ENCODE measurements at regions not wholly inside any gene's neighbourhood (a gene's known extent, or its start where the extent isn't known, plus 50 kb on each side); places are given as distances from the start of the nearest gene placed in this dataset.

DNA sequence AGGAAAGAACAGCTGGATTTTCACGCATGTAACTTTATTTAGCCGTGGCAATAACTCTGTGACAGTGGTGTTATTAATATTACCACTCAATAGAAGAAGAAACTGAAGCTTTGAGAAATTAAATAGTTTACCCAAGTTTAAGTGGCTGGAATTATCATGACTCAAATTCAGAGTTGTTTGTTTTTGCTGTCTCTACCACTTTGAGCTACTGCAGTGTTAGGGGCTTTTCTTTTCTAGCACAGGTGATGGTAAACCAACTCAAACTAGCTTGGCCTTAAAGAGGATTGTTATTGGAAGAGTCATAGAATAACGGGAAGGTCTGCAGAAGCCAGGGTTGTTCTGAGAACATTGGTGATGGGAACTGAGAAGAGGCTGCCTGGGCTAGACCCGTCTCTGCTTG lies 66.0 kb upstream of the PREP start:
- H3K36me3 ChIP-seq (ENCODE audit: control insufficient read depth in 2 of 2, extremely low read depth in 1 of 2, insufficient read depth in 2 of 2, low read length in 2 of 2) = no peaks in the 10 kb centered on the region

More for the DNA sequence above, 66.0 kb upstream of the PREP start:
- Histone ChIP-seq H3K27ac (ENCODE audit: insufficient read depth, low read depth, low read length) (no peak overlapping the region), H3K4me3 (replicated peaks in 1 of 3; ENCODE audit: insufficient read depth in 1 of 3, low read depth in 1 of 3, low read length in 3 of 3) (no peak overlapping the region), H3K27me3 (ENCODE audit: control insufficient read depth in 2 of 2, insufficient read depth in 2 of 2, low read length in 2 of 2) (no peaks in the 10 kb centered on the region), H2AFZ (ENCODE audit: low read depth, low read length) (no peak overlapping the region), H3K9me3 (replicated peaks; ENCODE audit: control insufficient read depth, insufficient read depth, low read length) (no peaks in the 10 kb centered on the region), H4K20me1 (replicated peaks; ENCODE audit: control insufficient read depth, extremely low read depth, insufficient read depth, low read length) (no peaks in the 10 kb centered on the region), H3K4me1 (ENCODE audit: control insufficient read depth, extremely low read depth, insufficient read depth, low read length) (no peaks in the 10 kb centered on the region), H3K9ac (replicated peaks; ENCODE audit: extremely low read depth, insufficient read depth, low read length) (no peak overlapping the region), H3K4me2 (ENCODE audit: insufficient read depth, low read length) (no peak overlapping the region), H3K79me2 (ENCODE audit: control insufficient read depth, insufficient read depth, low read length) (no peaks in the 10 kb centered on the region), H3K9me1 (replicated peaks; ENCODE audit: control insufficient read depth, extremely low read depth, insufficient read depth, low read length) (no peaks in the 10 kb centered on the region)
- TF ChIP-seq MYC (IDR thresholded peaks at IDR 0.05; ENCODE audit: low read depth, low read length) = no peak
- TF ChIP-seq GATA2 (IDR thresholded peaks at IDR 0.05; ENCODE audit: insufficient read depth, insufficient read length, low read depth, low read length) = no peak
- TF ChIP-seq, protein P1, sequence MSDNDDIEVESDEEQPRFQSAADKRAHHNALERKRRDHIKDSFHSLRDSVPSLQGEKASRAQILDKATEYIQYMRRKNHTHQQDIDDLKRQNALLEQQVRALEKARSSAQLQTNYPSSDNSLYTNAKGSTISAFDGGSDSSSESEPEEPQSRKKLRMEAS (IDR thresholded peaks at IDR 0.05; ENCODE audit: insufficient read depth, insufficient read length) = no peak
- no peak for TF ChIP-seq JUN (IDR thresholded peaks at IDR 0.05; ENCODE audit: borderline replicate concordance, insufficient read depth, insufficient read length, low read depth)
- no peak for TF ChIP-seq FOS (IDR thresholded peaks at IDR 0.05; ENCODE audit: borderline replicate concordance, insufficient read depth, low read length)
- no peak for TF ChIP-seq POLR2AphosphoS5 (IDR thresholded peaks at IDR 0.05; ENCODE audit: insufficient read depth, low read depth, low read length)
- TF ChIP-seq EZH2 (IDR thresholded peaks at IDR 0.05; ENCODE audit: borderline replicate concordance, low read depth, low read length, severe bottlenecking) = no peak
- TF ChIP-seq POLR2A (IDR thresholded peaks at IDR 0.05; ENCODE audit: low read depth, low read length) = no peak
- no peak for TF ChIP-seq CTCF (IDR thresholded peaks at IDR 0.05; ENCODE audit: extremely low read depth in 1 of 2, insufficient read depth in 1 of 2, low read depth in 1 of 2, low read length in 2 of 2)
- dilution Hi-C loops (cut with MboI; ENCODE audit: extremely low pct_ligation_motif_present, low sequenced_read_pairs) (no loop called here), intact Hi-C loops (cut with micrococcal nuclease) (no loop called here)
- BruUV-seq (replicated peaks) = no TSS peak
- ChIA-PET CTCF (interaction anchor here (0.8 to 0.9 kb wide), 2 partner anchors 9 to 14 kb away, joined by 3 read pairs; no protein-coding TSS in a partner anchor), POLR2A (no interaction called here)
- FAIRE-seq (no peak), DNase-seq (ENCODE audit: low read depth, low spot score) (no peak)
